GM21423 (cell line): ENCODE measurements at regions not wholly inside any gene's neighbourhood (a gene's known extent, or its start where the extent isn't known, plus 50 kb on each side); places are given as distances from the start of the nearest gene placed in this dataset.

Experiments
- ATAC-seq: cut with Tn5 transposase; IDR thresholded peaks from one replicate; pipeline ENCODE4 v1.9.1; 2021; ENCODE audit warnings: mild to moderate bottlenecking, moderate library complexity; ENCODE audit not compliant: unreplicated experiment

DNA sequence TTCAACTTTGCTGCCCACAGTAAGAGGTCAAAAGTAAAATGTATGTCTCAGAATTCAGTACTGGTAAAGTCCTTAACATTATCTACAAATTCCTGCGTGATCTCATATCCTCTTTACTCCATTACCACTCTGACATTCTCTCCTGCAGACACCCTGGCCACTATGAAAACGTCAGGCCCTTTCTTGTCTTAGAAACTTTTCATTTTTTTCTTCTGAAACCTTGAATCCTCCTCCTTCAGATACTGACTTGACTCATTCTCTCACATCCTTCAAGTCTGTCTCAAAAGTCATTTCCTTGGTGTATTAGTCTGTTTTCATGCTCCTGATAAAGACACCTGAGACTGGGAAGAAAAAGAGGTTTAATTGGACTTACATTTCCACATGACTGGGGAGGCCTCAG is 262.3 kb downstream of the POU4F1 start:
- ATAC-seq = peak; percentile 72

- no peak for ATAC-seq
Measured at GRCh38 chr13:78339927-78340326, 263.4 kb downstream of the POU4F1 start.

- ATAC-seq = no peak
Measured at GRCh38 chr13:78334059-78334458, 269.3 kb downstream of the POU4F1 start.

DNA sequence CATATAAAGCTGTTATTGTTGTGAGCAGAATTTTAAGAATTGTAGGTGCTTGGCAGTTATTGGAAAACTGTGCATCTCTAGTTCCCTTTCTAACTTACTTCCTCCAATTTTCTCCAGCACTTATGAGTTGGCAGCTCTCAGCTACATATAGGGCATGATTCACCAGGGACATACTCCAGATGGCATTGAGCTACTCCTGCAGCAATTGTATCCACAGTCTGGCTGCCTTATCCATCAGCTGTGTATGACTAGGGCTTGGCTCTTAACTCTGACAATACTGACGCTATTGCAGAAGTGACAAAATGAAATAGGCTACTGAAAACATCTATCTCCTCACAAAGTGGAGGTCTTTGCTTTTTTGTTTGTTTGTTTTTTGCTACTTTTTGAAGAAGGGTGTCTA is 276.7 kb downstream of the POU4F1 start:
- no peak for ATAC-seq

GRCh38 chr13:78325585-78325984 is 277.8 kb downstream of the POU4F1 start:
- ATAC-seq = no peak

GRCh38 chr13:78323848-78324247 is 279.5 kb downstream of the POU4F1 start:
- no peak for ATAC-seq

DNA sequence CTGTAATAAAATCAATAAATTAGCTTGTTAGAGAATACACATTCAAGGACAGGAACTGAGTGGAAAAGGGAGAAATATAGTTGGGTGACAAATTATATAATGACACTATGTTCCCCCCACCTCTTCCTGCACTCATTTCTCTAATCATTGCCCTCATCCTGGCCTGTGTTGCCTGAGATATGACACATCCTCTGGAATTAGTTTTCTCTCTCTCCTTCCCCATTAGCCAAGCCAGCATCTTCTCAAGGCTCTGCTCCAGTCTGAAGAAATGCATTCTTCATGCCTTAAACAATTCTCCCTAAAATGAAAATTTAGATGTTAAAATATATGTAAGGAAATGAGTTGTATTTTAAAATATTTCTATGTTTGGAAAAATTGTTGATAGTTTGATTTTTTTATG is 280.3 kb downstream of the POU4F1 start:
- ATAC-seq = no peak

- no peak for ATAC-seq
Measured at GRCh38 chr13:78319101-78319627, 284.2 kb downstream of the POU4F1 start.

DNA sequence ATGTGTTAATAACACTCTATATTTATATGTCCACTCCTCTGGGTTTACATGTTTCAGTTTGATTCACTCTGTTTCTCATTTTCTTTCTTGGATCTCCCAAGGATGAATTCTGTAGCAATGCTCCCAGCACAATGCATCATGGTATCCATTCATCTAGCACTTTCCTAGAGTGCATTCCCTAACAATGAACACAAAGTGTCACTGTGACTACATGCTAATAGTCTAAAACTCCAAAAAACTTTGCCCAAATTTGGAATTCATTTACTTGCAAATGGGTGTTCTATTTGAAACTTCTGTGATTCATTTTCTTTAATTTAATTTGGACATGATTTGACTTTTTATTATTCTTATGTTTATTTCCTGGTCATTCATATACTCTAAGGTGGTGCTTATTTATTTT is 286.3 kb downstream of the POU4F1 start:
- ATAC-seq = no peak

- ATAC-seq = peak; percentile 76
Measured at GRCh38 chr13:78309497-78310180, 293.7 kb downstream of the POU4F1 start.

GRCh38 chr13:78306519-78307206 is 296.7 kb downstream of the POU4F1 start:
- ATAC-seq = no peak

DNA sequence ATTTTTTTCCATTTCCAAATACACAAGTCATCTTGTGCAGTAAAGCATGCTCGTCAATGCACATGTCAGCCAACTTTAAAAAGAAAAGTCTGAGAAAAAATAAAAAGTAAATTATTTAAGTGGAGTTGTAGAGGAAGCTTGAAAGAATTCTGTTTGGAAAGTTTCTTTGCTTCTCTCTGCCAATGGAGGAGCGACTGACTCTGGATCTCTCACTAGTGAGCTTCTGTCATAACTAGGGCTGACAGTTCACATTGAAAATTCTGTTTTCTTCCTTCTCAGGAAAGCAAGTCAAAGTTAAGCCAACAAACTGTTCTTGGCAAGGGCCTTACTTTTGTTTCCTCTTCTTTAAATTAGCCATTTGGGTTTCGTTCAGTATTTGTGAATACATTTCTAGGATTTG is 298.2 kb downstream of the POU4F1 start:
- no peak for ATAC-seq

DNA sequence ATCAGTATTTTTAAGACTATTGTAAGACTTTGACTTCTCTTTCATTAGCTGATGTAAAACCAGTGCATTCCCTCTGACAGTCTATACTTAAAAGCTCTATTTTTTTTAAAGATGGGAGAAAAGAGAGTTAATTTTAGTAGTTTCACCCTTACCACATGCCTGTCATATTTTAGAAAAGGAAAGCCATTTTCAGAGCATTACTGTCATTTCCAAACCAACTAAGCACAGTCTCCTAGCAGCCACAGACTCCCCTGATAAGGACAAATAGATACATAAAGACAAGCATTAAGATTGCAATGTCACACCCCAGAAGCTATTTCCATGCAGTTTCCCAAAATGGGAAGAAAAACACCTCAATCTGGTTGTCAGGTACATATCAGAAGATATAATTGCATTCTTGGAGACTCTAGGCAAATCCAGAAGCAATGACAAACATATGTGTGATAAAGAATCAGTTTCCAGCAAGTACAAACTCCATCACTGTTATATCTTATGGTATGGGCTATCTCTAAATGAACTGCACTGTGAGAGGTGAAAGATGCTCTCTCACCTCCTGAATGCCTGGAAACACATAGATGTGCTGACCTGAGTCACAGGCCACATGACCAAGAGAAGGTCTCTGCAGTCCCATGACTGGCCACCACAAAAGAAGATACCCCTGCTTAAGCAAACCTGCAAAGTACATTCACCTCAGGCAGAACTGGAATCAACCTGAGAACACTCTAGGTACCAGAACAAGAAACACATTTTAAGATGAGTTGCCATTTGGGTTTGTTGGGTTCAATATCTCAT is 303.3 kb downstream of the POU4F1 start:
- peak; percentile 66 for ATAC-seq

DNA sequence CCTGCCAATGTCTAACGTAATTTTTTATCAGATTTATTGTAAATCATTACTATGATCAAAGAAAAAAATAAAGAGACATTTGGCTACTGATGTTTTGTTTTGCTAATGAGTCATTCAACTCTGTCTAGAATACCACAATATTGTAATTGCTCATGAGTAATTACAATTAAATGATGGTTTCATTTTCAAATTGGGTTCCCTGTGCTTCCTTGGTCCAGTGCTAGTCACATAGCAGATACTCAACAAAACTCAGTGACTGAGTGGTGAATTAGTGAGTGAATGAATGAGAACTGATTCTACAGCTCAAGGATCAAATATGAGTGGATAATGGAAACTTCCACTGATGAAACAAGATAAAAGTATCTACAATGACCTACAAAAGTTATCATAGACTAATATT is 304.7 kb downstream of the POU4F1 start:
- no peak for ATAC-seq

DNA sequence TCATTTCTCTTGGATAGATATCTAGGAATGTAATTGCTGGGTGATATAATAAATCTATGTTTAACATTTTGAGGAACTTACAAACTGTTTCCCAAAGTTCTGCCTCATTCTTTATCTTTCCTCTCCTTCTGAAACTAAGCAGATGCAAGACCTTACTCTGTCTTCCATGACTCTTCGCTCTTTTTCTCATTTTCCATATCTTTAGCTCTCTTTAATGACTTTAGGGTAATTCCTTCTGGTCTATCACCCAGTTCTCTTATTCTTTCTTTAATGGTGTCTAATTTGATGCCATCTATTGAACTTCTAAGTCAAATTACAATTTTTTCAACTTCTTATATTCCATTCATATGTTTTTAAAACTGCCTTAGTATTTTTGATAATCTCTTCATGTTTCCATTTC is 316.6 kb downstream of the POU4F1 start:
- no peak for ATAC-seq

- ATAC-seq = no peak
Measured at GRCh38 chr13:78265098-78265497, 338.3 kb downstream of the POU4F1 start.

GRCh38 chr13:78258304-78258703 is 339.7 kb upstream of the EDNRB start:
- no peak for ATAC-seq

DNA sequence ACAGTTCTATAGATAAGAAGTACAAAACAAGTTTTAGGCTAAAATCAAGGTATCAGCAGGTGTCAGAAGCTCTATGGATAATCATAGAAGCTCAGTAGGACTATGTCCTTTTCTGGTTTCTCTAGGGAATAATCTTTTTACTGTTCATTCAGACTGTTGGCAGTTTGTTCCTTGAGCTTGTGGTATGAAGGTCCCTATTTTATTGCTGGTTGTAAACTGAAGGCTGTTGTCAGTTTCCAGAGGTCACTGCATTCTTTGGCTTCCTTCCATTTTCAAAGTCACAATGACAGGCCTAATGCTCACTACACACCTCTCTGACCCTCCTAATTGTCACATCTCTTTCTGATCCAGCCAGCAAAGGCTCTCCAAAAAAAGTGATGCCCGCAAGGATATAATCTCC is 337.9 kb upstream of the EDNRB start:
- ATAC-seq = no peak

GRCh38 chr13:78254113-78254512 is 335.5 kb upstream of the EDNRB start:
- no peak for ATAC-seq

- ATAC-seq = no peak
Measured at GRCh38 chr13:78247362-78247761, 328.7 kb upstream of the EDNRB start.

DNA sequence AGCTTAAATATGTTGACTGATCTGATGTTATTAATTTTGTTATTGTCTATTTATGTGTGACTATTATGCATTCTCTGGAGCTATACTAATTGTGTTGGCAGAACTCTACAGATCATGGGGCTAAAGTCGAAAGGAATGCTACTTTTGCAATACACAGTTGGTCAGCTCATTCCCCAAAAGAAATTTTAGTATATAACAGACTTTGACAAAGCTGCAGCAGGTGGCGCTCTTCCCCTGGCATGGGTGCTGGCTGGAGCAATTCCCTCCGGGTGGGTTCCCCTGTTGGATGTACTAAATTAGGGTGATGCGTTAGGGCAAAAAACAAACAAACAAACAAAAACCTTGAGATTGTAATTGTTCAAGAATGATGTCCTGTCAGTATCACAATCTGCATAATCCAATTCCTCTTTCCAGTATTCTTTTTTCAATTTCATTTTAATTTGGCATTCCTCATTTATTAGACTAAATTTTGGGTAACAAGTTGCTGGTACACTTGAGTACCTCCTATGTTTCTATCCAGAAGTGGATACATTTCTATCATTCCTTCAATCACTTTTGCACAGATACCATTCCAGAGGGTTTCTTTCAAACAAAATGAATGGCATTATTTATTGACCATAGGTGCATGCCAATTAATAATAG is 322.8 kb upstream of the EDNRB start:
- peak; percentile 56 for ATAC-seq
